Upper lobe of left lung (tissue), 6 donors: ENCODE measurements at regions not wholly inside any gene's neighbourhood (a gene's known extent, or its start where the extent isn't known, plus 50 kb on each side); places are given as distances from the start of the nearest gene placed in this dataset.
"Not testable (repeated sequence)": the region's sequence is repeated elsewhere in the genome, so short reads cannot be mapped to it uniquely, and the experiment has no call there.

Source experiments
- ATAC-seq, 2 donors: fragments of 200-7000 bp; cut with Tn5 transposase; one replicate each; pipeline ENCODE4 v1.9.1; 2022; ENCODE audit warnings: mild to moderate bottlenecking in 2 of 2, moderate library complexity in 2 of 2; ENCODE audit not compliant: low FRiP score in 2 of 2
- DNase-seq, 2 donors: peaks; one replicate each; pipeline ENCODE4 v3.0.0-alpha.2; 2019 to 2020
- H3K27ac ChIP-seq, 4 donors: fragments of 200-600 bp; sonication (generic); one replicate each; pipeline ENCODE4 v1.5.1; 2016 to 2019
- H3K27me3 ChIP-seq, 4 donors: fragments of 200-600 bp; sonication (generic); one replicate each; pipeline ENCODE4 v1.5.1; 2017 to 2019
- H3K36me3 ChIP-seq, 4 donors: fragments of 200-600 bp; sonication (generic); one replicate each; pipeline ENCODE4 v1.5.1; 2016 to 2019
- H3K4me1 ChIP-seq, 4 donors: fragments of 200-600 bp; sonication (generic); one replicate each; pipeline ENCODE4 v1.5.1; 2018 to 2019
- H3K4me3 ChIP-seq, 4 donors: fragments of 200-600 bp; sonication (generic); one replicate each; pipeline ENCODE4 v1.5.1; 2017 to 2019; ENCODE audit warnings: mild to moderate bottlenecking in 2 of 4, moderate library complexity in 1 of 4
- H3K9me3 ChIP-seq, 4 donors: fragments of 200-600 bp; sonication (generic); one replicate each; pipeline ENCODE4 v1.5.1; 2018 to 2019
- EP300 ChIP-seq, 4 donors: sonication (generic); formaldehyde crosslinking; IDR thresholded peaks; one replicate each; pipeline ENCODE4 v1.5.1; 2017; ENCODE audit warnings: antibody characterized with exemption in 4 of 4, control low read depth in 2 of 4
- POLR2A ChIP-seq, 4 donors: fragments of 450-650 bp; IDR thresholded peaks; one replicate each; pipeline ENCODE4 v1.5.1; 2016 to 2017; ENCODE audit warnings: antibody characterized with exemption in 4 of 4, mild to moderate bottlenecking in 2 of 4
- POLR2AphosphoS5 ChIP-seq, 2 donors: sonication (generic); formaldehyde crosslinking; IDR thresholded peaks; one replicate each; pipeline ENCODE4 v1.5.1; 2017; ENCODE audit warnings: antibody characterized with exemption in 2 of 2
- WGBS, 2 donors: methylation state at CpG; one replicate each; pipeline ENCODE4 v1.1.5; 2017 to 2018; 5-methylcytosine and 5-hydroxymethylcytosine counted together
- TF ChIP-seq, protein P1 (sequence below), 6 experiments: fragments of 450-650 bp in 4 of 6; fragments of 200-600 bp in 2 of 6; sonication (generic) in 2 of 6; IDR thresholded peaks; one replicate each; pipeline ENCODE4 v1.5.1; 2016 to 2019; ENCODE audit warnings: antibody characterized with exemption in 6 of 6
- donor health status: DM: no; HTN: no; CAD: no; lungs with moderate emphysema.
- donor health status: DM: no; HTN: yes; CAD: no; lungs with severe emphysema.

DNA sequence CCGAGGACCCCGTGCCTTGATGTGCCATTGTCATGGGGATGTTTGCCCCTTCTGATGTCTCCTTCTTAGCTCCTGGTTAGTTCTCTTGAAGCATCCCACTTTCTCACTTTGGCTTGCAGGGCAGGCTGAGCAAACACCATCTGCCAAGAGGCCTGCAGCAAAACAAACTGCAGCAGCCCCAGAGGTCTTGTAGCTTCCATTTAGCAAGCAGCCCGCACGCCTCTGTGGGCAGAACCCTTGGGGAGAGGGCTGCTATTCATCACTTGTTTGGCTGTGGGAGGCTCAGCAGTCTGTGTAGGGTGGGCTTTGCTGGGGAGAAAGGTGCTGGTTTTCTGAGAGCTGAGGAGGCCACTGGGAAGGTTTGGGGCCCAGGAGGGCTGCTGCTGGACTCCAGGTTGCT lies 56.7 kb downstream of the KCNC4 start:
- Histone ChIP-seq H3K27ac (no peak overlapping the region), H3K4me3 (no peak overlapping the region), H3K36me3 (no peaks in the 10 kb centered on the region), H3K4me1 (peaks cover 0 to 12% (median 5%) of the 10 kb centered on the region in 4 donors), H3K27me3 (no peaks in the 10 kb centered on the region), H3K9me3 (no peaks in the 10 kb centered on the region)
- WGBS, 2 donors, result 88 to 100% methylated on average over 2 to 4 of the region's 4 CpGs
- no peak for ATAC-seq
- TF ChIP-seq EP300 (IDR thresholded peaks at IDR 0.05) (no peak), POLR2AphosphoS5 (IDR thresholded peaks at IDR 0.05) (no peak), POLR2A (IDR thresholded peaks at IDR 0.05) (no peak)
- TF ChIP-seq, protein P1, sequence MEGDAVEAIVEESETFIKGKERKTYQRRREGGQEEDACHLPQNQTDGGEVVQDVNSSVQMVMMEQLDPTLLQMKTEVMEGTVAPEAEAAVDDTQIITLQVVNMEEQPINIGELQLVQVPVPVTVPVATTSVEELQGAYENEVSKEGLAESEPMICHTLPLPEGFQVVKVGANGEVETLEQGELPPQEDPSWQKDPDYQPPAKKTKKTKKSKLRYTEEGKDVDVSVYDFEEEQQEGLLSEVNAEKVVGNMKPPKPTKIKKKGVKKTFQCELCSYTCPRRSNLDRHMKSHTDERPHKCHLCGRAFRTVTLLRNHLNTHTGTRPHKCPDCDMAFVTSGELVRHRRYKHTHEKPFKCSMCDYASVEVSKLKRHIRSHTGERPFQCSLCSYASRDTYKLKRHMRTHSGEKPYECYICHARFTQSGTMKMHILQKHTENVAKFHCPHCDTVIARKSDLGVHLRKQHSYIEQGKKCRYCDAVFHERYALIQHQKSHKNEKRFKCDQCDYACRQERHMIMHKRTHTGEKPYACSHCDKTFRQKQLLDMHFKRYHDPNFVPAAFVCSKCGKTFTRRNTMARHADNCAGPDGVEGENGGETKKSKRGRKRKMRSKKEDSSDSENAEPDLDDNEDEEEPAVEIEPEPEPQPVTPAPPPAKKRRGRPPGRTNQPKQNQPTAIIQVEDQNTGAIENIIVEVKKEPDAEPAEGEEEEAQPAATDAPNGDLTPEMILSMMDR (IDR thresholded peaks at IDR 0.05), result no peak
- DNase-seq, result no peak

DNA sequence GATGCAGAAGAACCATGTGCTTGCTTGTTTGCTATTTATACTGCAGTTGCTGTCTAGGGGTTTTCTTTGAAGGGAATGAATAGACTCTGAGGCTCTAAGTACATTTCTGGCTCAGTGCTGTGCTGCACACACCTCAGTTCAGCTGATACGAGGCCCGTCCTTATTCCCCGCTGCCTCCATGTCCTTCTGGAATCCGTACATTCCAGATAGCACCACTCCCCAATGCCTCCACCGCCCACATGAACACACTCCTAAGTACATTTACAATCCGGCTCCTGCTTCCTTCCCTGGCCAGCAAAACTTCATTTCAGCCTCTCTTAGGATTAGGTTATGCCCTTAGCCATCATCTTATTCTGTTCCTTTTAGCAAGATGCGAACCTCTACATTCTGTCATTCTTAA lies 57.1 kb downstream of the KCNC4 start:
- ATAC-seq, result no peak
- no peak for TF ChIP-seq POLR2AphosphoS5 (IDR thresholded peaks at IDR 0.05)
- TF ChIP-seq, protein P1 (IDR thresholded peaks at IDR 0.05), result no peak
- TF ChIP-seq POLR2A (IDR thresholded peaks at IDR 0.05), result no peak
- TF ChIP-seq EP300 (IDR thresholded peaks at IDR 0.05), result no peak

DNA sequence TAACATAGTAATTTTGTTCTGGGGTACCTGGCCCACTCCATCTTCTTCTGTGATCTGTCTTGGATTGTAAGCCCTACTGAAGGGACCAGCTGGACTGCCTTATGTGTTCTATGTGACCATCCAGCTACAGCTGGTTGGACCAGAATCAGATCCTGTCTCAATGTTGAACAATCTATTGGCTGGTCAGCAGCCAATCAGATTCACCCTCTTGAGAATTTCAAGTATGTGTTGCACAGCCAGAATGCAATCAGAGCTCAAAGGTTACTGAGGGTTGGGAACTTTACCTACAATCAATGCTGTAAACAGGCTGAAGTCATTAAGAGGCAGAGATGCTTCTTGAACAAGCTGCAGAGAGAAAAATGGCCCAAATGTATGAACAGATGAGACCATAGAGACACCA lies 61.9 kb downstream of the KCNC4 start:
- no peak overlapping the region for H3K4me3 ChIP-seq
- no peaks in the 10 kb centered on the region for H3K9me3 ChIP-seq
- TF ChIP-seq, protein P1 (IDR thresholded peaks at IDR 0.05), result no peak
- TF ChIP-seq POLR2AphosphoS5 (IDR thresholded peaks at IDR 0.05) (no peak), EP300 (IDR thresholded peaks at IDR 0.05) (no peak), POLR2A (IDR thresholded peaks at IDR 0.05) (no peak)
- no peaks in the 10 kb centered on the region for H3K27me3 ChIP-seq
- H3K36me3 ChIP-seq, result no peaks in the 10 kb centered on the region
- H3K27ac ChIP-seq, result no peak overlapping the region
- ATAC-seq (no peak), DNase-seq (no peak)
- peaks cover 0 to 2% (median 0%) of the 10 kb centered on the region in 4 donors for H3K4me1 ChIP-seq

More for the DNA sequence above, 57.1 kb downstream of the KCNC4 start:
- no peaks in the 10 kb centered on the region for H3K27me3 ChIP-seq
- no peak overlapping the region for H3K4me3 ChIP-seq
- no peak overlapping the region for H3K27ac ChIP-seq
- no peaks in the 10 kb centered on the region for H3K36me3 ChIP-seq
- peaks cover 0 to 12% (median 5%) of the 10 kb centered on the region in 4 donors for H3K4me1 ChIP-seq
- DNase-seq, result no peak
- 67 to 80% methylated on average over 7 of the region's 7 CpGs for WGBS, 2 donors
- H3K9me3 ChIP-seq, result no peaks in the 10 kb centered on the region

DNA sequence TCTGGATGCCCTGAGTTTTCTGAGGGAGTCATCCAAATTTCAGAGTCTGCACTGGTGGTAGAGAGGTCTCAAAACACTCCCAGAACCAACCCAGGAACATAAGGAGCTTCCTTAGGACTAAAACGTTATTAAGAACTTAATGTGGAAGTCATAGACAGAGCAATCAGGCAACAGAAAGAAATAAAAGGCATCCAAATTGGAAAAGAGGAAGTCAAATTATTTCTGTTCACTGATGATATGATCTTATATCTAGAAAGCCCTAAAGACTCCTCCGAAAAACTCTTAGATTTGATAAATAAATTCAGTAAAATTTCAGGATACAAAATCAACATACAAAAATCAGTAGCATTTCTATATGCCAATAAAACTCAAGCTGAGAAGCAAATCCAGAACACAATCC lies 63.7 kb downstream of the KCNC4 start:
- not testable (repeated sequence) for H3K9me3 ChIP-seq, DNase-seq, H3K27me3 ChIP-seq, H3K4me3 ChIP-seq, H3K27ac ChIP-seq, ATAC-seq, H3K36me3 ChIP-seq, H3K4me1 ChIP-seq
- WGBS, 2 donors, result 64 to 67% methylated on average over 2 of the region's 2 CpGs

DNA sequence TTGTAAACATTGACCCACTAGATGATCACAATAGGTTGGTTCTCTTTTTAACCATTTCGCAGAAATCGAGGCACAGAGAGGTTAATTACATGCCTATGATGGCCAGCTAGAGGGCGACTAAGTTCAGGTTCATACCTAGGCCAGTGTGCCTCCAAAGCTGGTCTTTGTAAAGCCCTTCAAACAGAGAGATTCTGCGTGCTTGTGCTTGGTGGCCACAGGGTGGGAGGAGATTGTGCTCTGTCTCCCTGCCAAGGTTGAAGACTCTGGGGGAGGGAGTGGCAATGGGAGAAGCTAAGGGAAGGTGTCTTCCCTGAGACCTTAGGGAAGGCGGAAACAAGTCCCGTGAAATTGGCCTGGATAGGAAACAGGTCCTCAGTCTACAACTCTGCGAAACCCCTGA lies 59.1 kb upstream of the RBM15 start:
- no peak for ATAC-seq

More for the DNA sequence above, 59.1 kb upstream of the RBM15 start:
- WGBS, 2 donors, result 75 to 87% methylated on average over 7 of the region's 7 CpGs
- H3K36me3 ChIP-seq, result no peaks in the 10 kb centered on the region
- no peak overlapping the region for H3K27ac ChIP-seq
- no peaks in the 10 kb centered on the region for H3K4me1 ChIP-seq
- no peaks in the 10 kb centered on the region for H3K9me3 ChIP-seq
- TF ChIP-seq POLR2AphosphoS5 (IDR thresholded peaks at IDR 0.05) (no peak), EP300 (IDR thresholded peaks at IDR 0.05) (no peak), POLR2A (IDR thresholded peaks at IDR 0.05) (no peak)
- TF ChIP-seq, protein P1 (IDR thresholded peaks at IDR 0.05), result no peak
- H3K4me3 ChIP-seq, result no peak overlapping the region
- DNase-seq, result no peak
- H3K27me3 ChIP-seq, result no peaks in the 10 kb centered on the region
